ENCODE measurements at regions not wholly inside any gene's neighbourhood (a gene's known extent, or its start where the extent isn't known, plus 50 kb on each side); places are given as distances from the start of the nearest gene placed in this dataset.

- DNase-seq (ENCODE audit: low read depth) = no peak
Observed at GRCh38 chr13:40362502-40362901, 303.9 kb downstream of the FOXO1 start.

- DNase-seq (ENCODE audit: low read depth) = no peak
Observed at GRCh38 chr13:40363653-40364052, 302.8 kb downstream of the FOXO1 start.

GRCh38 chr13:40366119-40366518 is 300.3 kb downstream of the FOXO1 start:
- no peak for DNase-seq (ENCODE audit: low read depth)

GRCh38 chr13:40368127-40368891 is 298.1 kb downstream of the FOXO1 start:
- no peak for DNase-seq (ENCODE audit: low read depth)

- DNase-seq (ENCODE audit: low read depth) = no peak
Observed at GRCh38 chr13:40370661-40371060, 295.8 kb downstream of the FOXO1 start.

- no peak for DNase-seq (ENCODE audit: low read depth)
Observed at GRCh38 chr13:40371531-40372125, 294.8 kb downstream of the FOXO1 start.

GRCh38 chr13:40373608-40374007 is 292.8 kb downstream of the FOXO1 start:
- peak; percentile 49 for DNase-seq (ENCODE audit: low read depth)

GRCh38 chr13:40375489-40376171 is 290.8 kb downstream of the FOXO1 start:
- no peak for DNase-seq (ENCODE audit: low read depth)

GRCh38 chr13:40376296-40376849 is 290.1 kb downstream of the FOXO1 start:
- DNase-seq (ENCODE audit: low read depth) = no peak

- no peak for DNase-seq (ENCODE audit: low read depth)
Observed at GRCh38 chr13:40376867-40377535, 289.4 kb downstream of the FOXO1 start.

- DNase-seq (ENCODE audit: low read depth) = peak; percentile 22
Observed at GRCh38 chr13:40377783-40378182, 288.7 kb downstream of the FOXO1 start.

- DNase-seq (ENCODE audit: low read depth) = no peak
Observed at GRCh38 chr13:40379196-40379595, 287.2 kb downstream of the FOXO1 start.

- no peak for DNase-seq (ENCODE audit: low read depth)
Observed at GRCh38 chr13:40379794-40380578, 286.5 kb downstream of the FOXO1 start.

- no peak for DNase-seq (ENCODE audit: low read depth)
Observed at GRCh38 chr13:40381935-40382764, 284.3 kb downstream of the FOXO1 start.

GRCh38 chr13:40383132-40383531 is 283.3 kb downstream of the FOXO1 start:
- DNase-seq (ENCODE audit: low read depth) = no peak

- DNase-seq (ENCODE audit: low read depth) = no peak
Observed at GRCh38 chr13:40383885-40384284, 282.6 kb downstream of the FOXO1 start.

GRCh38 chr13:40384976-40385857 is 281.2 kb downstream of the FOXO1 start:
- DNase-seq (ENCODE audit: low read depth) = no peak

GRCh38 chr13:40385858-40386180 is 280.6 kb downstream of the FOXO1 start:
- no peak for DNase-seq (ENCODE audit: low read depth)

GRCh38 chr13:40386586-40386985 is 279.9 kb downstream of the FOXO1 start:
- no peak for DNase-seq (ENCODE audit: low read depth)

- no peak for DNase-seq (ENCODE audit: low read depth)
Observed at GRCh38 chr13:40387775-40388174, 278.7 kb downstream of the FOXO1 start.
